Endothelial cell (in vitro differentiated cells): ENCODE measurements at regions not wholly inside any gene's neighbourhood (a gene's known extent, or its start where the extent isn't known, plus 50 kb on each side); places are given as distances from the start of the nearest gene placed in this dataset.

Experiments used
- DNase-seq: peaks from one replicate; pipeline ENCODE4 v3.0.0; 2021; ENCODE audit warnings: low spot score
- H3K27ac Mint-ChIP-seq: one replicate; pipeline ENCODE4 v1.8.0; 2021; ENCODE audit warnings: mixed read lengths, inconsistent platforms; ENCODE audit not compliant: unreplicated experiment
- H3K27me3 Mint-ChIP-seq: one replicate; pipeline ENCODE4 v1.8.0; 2021; ENCODE audit warnings: mild to moderate bottlenecking, moderate library complexity, mixed read lengths, inconsistent platforms; ENCODE audit not compliant: unreplicated experiment
- H3K36me3 Mint-ChIP-seq: one replicate; pipeline ENCODE4 v1.8.0; 2021; ENCODE audit warnings: mild to moderate bottlenecking, low read depth, mixed read lengths, inconsistent platforms; ENCODE audit not compliant: unreplicated experiment
- H3K4me1 Mint-ChIP-seq: one replicate; pipeline ENCODE4 v1.8.0; 2021; ENCODE audit warnings: mild to moderate bottlenecking, mixed read lengths, inconsistent platforms; ENCODE audit not compliant: unreplicated experiment
- H3K4me3 Mint-ChIP-seq: one replicate; pipeline ENCODE4 v1.8.0; 2021; ENCODE audit warnings: mild to moderate bottlenecking, mixed read lengths, inconsistent platforms; ENCODE audit not compliant: unreplicated experiment
- H3K9me3 Mint-ChIP-seq: one replicate; pipeline ENCODE4 v1.8.0; 2021; ENCODE audit warnings: mixed read lengths, inconsistent platforms; ENCODE audit not compliant: unreplicated experiment
- CTCF ChIP-seq: fragments of 200-600 bp; sonication (generic); IDR thresholded peaks from one replicate; pipeline ENCODE4 v1.5.0; 2021; ENCODE audit warnings: antibody characterized with exemption; ENCODE audit not compliant: unreplicated experiment

- Mint-ChIP-seq H3K4me1 (peaks cover 11% of the 10 kb centered on the region), H3K9me3 (no peaks in the 10 kb centered on the region), H3K36me3 (peaks cover 8% of the 10 kb centered on the region), H3K4me3 (no peak overlapping the region), H3K27me3 (peaks cover 6% of the 10 kb centered on the region), H3K27ac (no peak overlapping the region)
- TF ChIP-seq CTCF, result no peak
- DNase-seq, result no peak
These were observed 146.5 kb upstream of the TNR start for GRCh38 chr1:175889848-175890247.

GRCh38 chr1:175888996-175889395, 145.6 kb upstream of the TNR start:
- H3K9me3 Mint-ChIP-seq, result no peaks in the 10 kb centered on the region
- TF ChIP-seq CTCF, result no peak
- no peak for DNase-seq
- no peak overlapping the region for H3K27ac Mint-ChIP-seq
- no peak overlapping the region for H3K4me3 Mint-ChIP-seq
- H3K27me3 Mint-ChIP-seq, result peaks cover 9% of the 10 kb centered on the region
- peaks cover 8% of the 10 kb centered on the region for H3K36me3 Mint-ChIP-seq
- peaks cover 8% of the 10 kb centered on the region for H3K4me1 Mint-ChIP-seq

- Mint-ChIP-seq H3K27ac (no peak overlapping the region), H3K9me3 (no peaks in the 10 kb centered on the region), H3K4me3 (no peak overlapping the region), H3K36me3 (peaks cover 8% of the 10 kb centered on the region), H3K4me1 (peaks cover 8% of the 10 kb centered on the region), H3K27me3 (peaks cover 9% of the 10 kb centered on the region)
- peak; percentile 72 for DNase-seq
- TF ChIP-seq CTCF, result peak; percentile 92
These were observed 144.6 kb upstream of the TNR start for GRCh38 chr1:175887981-175888428.

- TF ChIP-seq CTCF, result no peak
- peaks cover 7% of the 10 kb centered on the region for H3K4me1 Mint-ChIP-seq
- no peaks in the 10 kb centered on the region for H3K9me3 Mint-ChIP-seq
- peaks cover 6% of the 10 kb centered on the region for H3K36me3 Mint-ChIP-seq
- DNase-seq, result no peak
- H3K27ac Mint-ChIP-seq, result no peak overlapping the region
- H3K4me3 Mint-ChIP-seq, result no peak overlapping the region
- peaks cover 7% of the 10 kb centered on the region for H3K27me3 Mint-ChIP-seq
These were observed 144.1 kb upstream of the TNR start for GRCh38 chr1:175887521-175887920.

GRCh38 chr1:175885326-175885725, 141.9 kb upstream of the TNR start:
- Mint-ChIP-seq H3K4me3 (no peak overlapping the region), H3K27ac (no peak overlapping the region), H3K9me3 (no peaks in the 10 kb centered on the region), H3K36me3 (no peaks in the 10 kb centered on the region), H3K4me1 (peaks cover 17% of the 10 kb centered on the region), H3K27me3 (peaks cover 6% of the 10 kb centered on the region)
- no peak for DNase-seq
- no peak for TF ChIP-seq CTCF
